Suprapubic skin (tissue), 3 donors: ENCODE measurements at regions not wholly inside any gene's neighbourhood (a gene's known extent, or its start where the extent isn't known, plus 50 kb on each side); places are given as distances from the start of the nearest gene placed in this dataset.

ENCODE experiments used
- EP300 ChIP-seq: sonication (generic); formaldehyde crosslinking; IDR thresholded peaks from one replicate; pipeline ENCODE4 v1.6.1; 2017; ENCODE audit warnings: antibody characterized with exemption
- POLR2A ChIP-seq, 2 donors: fragments of 450-650 bp; IDR thresholded peaks; one replicate each; pipeline ENCODE4 v1.6.1; 2017; ENCODE audit warnings: antibody characterized with exemption in 2 of 2, mild to moderate bottlenecking in 2 of 2, moderate library complexity in 2 of 2
- TF ChIP-seq, protein P1 (sequence below), 2 donors: fragments of 200-600 bp in 1 of 2; fragments of 450-650 bp in 1 of 2; sonication (generic) in 1 of 2; IDR thresholded peaks; one replicate each; pipeline ENCODE4 v1.5.1; 2016 to 2019; ENCODE audit warnings: antibody characterized with exemption in 2 of 2, mild to moderate bottlenecking in 1 of 2, moderate library complexity in 1 of 2

- TF ChIP-seq EP300 (no peak), POLR2A (IDR thresholded peaks at IDR 0.05) (no peak)
- TF ChIP-seq, protein P1, sequence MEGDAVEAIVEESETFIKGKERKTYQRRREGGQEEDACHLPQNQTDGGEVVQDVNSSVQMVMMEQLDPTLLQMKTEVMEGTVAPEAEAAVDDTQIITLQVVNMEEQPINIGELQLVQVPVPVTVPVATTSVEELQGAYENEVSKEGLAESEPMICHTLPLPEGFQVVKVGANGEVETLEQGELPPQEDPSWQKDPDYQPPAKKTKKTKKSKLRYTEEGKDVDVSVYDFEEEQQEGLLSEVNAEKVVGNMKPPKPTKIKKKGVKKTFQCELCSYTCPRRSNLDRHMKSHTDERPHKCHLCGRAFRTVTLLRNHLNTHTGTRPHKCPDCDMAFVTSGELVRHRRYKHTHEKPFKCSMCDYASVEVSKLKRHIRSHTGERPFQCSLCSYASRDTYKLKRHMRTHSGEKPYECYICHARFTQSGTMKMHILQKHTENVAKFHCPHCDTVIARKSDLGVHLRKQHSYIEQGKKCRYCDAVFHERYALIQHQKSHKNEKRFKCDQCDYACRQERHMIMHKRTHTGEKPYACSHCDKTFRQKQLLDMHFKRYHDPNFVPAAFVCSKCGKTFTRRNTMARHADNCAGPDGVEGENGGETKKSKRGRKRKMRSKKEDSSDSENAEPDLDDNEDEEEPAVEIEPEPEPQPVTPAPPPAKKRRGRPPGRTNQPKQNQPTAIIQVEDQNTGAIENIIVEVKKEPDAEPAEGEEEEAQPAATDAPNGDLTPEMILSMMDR (IDR thresholded peaks at IDR 0.05) = no peak
These were observed 424.1 kb downstream of the ZNF385D start for GRCh38 chr3:21326704-21327475.
